SU-DHL-6 (cell line): ENCODE measurements at regions not wholly inside any gene's neighbourhood (a gene's known extent, or its start where the extent isn't known, plus 50 kb on each side); places are given as distances from the start of the nearest gene placed in this dataset.

Source experiments
- CTCF ChIP-seq: fragments of 200-600 bp; sonication (generic); IDR thresholded peaks from one replicate; pipeline ENCODE4 v1.5.1; 2017; ENCODE audit warnings: antibody characterized with exemption, mild to moderate bottlenecking, low read length, moderate library complexity; ENCODE audit not compliant: insufficient read depth, poor library complexity, severe bottlenecking
- EZH2phosphoT487 ChIP-seq: fragments of 200-600 bp; sonication (generic), shearing (Covaris generic); conservative IDR thresholded peaks from 2 replicates; pipeline ENCODE4 v1.6.1; 2018; ENCODE audit warnings: mild to moderate bottlenecking, antibody characterized with exemption, low read length, moderate library complexity, mixed read lengths

- TF ChIP-seq CTCF (no peak), EZH2phosphoT487 (no peak)
Measured at GRCh38 chr16:63719926-63720325, 1401.9 kb downstream of the CDH11 start.
